CD4-positive, alpha-beta T cell treated with Interleukin-1 beta for 1 hour (primary cell): ENCODE measurements at regions not wholly inside any gene's neighbourhood (a gene's known extent, or its start where the extent isn't known, plus 50 kb on each side); places are given as distances from the start of the nearest gene placed in this dataset.

ENCODE experiments used
- DNase-seq, 2 donors: peaks; one replicate each; pipeline ENCODE4 v3.0.0-alpha.2; 2020 to 2022

GRCh38 chr11:45553383-45553936 is 112.0 kb downstream of the CHST1 start:
- DNase-seq, result no peak

- no peak for DNase-seq
These were observed 114.2 kb downstream of the CHST1 start for GRCh38 chr11:45551191-45551713.

GRCh38 chr11:45549257-45549656 is 116.2 kb downstream of the CHST1 start:
- DNase-seq, result no peak

- no peak for DNase-seq
These were observed 119.1 kb downstream of the CHST1 start for GRCh38 chr11:45546366-45546765.

GRCh38 chr11:45544826-45545225 is 120.6 kb downstream of the CHST1 start:
- DNase-seq, result no peak

- DNase-seq, result no peak
These were observed 121.5 kb downstream of the CHST1 start for GRCh38 chr11:45543808-45544422.

GRCh38 chr11:45543081-45543480 is 122.3 kb downstream of the CHST1 start:
- DNase-seq, result no peak

- no peak for DNase-seq
These were observed 123.6 kb downstream of the CHST1 start for GRCh38 chr11:45541693-45542434.

- DNase-seq, result no peak
These were observed 126.5 kb downstream of the CHST1 start for GRCh38 chr11:45538939-45539338.

- no peak for DNase-seq
These were observed 127.1 kb downstream of the CHST1 start for GRCh38 chr11:45538363-45538762.

- no peak for DNase-seq
These were observed 127.8 kb downstream of the CHST1 start for GRCh38 chr11:45537614-45538013.

- no peak for DNase-seq
These were observed 130.4 kb downstream of the CHST1 start for GRCh38 chr11:45535033-45535432.

GRCh38 chr11:45534132-45534531 is 131.3 kb downstream of the CHST1 start:
- no peak for DNase-seq

GRCh38 chr11:45532546-45532945 is 132.9 kb downstream of the CHST1 start:
- no peak for DNase-seq

GRCh38 chr11:45530776-45531175 is 134.6 kb downstream of the CHST1 start:
- no peak for DNase-seq

GRCh38 chr11:45530111-45530510 is 135.3 kb downstream of the CHST1 start:
- no peak for DNase-seq

GRCh38 chr11:45528435-45528834 is 137.0 kb downstream of the CHST1 start:
- no peak for DNase-seq

GRCh38 chr11:45527898-45528297 is 137.5 kb downstream of the CHST1 start:
- no peak for DNase-seq

GRCh38 chr11:45525393-45525792 is 140.0 kb downstream of the CHST1 start:
- no peak for DNase-seq

GRCh38 chr11:45523760-45524159 is 141.7 kb downstream of the CHST1 start:
- DNase-seq, result no peak

GRCh38 chr11:45518833-45519535 is 146.4 kb downstream of the CHST1 start:
- DNase-seq, result no peak

- DNase-seq, result no peak
These were observed 147.1 kb downstream of the CHST1 start for GRCh38 chr11:45518141-45518832.
